ENCODE measurements at regions not wholly inside any gene's neighbourhood (a gene's known extent, or its start where the extent isn't known, plus 50 kb on each side); places are given as distances from the start of the nearest gene placed in this dataset.

DNA sequence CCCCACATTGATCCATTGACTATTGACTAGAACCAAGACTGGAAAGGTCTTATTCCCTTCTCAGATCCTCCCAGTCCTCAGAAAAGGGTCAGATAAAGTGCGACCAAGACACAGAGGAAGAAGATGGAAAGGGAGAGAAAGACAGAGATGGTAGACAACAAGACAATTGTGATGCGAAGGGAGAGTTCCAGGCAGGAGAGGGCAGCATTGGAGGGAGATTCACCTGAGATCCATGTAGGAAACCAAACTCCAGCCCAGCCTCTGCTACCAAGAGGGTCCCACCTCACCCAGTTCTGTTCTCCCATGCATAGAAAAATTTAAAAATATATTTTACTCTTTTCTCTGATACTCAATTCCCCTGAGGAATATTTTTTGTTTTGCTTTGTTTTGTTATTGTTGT, 67.3 kb upstream of the TSHZ3 start:
- Histone ChIP-seq H3K4me3 (ENCODE audit: low read depth, low read length) (no peak overlapping the region), H3K27me3 (ENCODE audit: control insufficient read depth, insufficient read depth, low read length) (peaks cover 2% of the 10 kb centered on the region; the same call in 1 of the 2 replicates), H3K36me3 (ENCODE audit: control insufficient read depth, insufficient read depth, low read length) (no peaks in the 10 kb centered on the region)
- CTCF ChIA-PET: no interaction called here
- POLR2A ChIA-PET: no interaction called here
- DNase-seq (ENCODE audit: low read depth): no peak
- TF ChIP-seq, protein P1, sequence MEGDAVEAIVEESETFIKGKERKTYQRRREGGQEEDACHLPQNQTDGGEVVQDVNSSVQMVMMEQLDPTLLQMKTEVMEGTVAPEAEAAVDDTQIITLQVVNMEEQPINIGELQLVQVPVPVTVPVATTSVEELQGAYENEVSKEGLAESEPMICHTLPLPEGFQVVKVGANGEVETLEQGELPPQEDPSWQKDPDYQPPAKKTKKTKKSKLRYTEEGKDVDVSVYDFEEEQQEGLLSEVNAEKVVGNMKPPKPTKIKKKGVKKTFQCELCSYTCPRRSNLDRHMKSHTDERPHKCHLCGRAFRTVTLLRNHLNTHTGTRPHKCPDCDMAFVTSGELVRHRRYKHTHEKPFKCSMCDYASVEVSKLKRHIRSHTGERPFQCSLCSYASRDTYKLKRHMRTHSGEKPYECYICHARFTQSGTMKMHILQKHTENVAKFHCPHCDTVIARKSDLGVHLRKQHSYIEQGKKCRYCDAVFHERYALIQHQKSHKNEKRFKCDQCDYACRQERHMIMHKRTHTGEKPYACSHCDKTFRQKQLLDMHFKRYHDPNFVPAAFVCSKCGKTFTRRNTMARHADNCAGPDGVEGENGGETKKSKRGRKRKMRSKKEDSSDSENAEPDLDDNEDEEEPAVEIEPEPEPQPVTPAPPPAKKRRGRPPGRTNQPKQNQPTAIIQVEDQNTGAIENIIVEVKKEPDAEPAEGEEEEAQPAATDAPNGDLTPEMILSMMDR (IDR thresholded peaks at IDR 0.05; ENCODE audit: insufficient read depth, low read depth, low read length): no peak

GRCh38 chr19:31418055-31418454, 68.8 kb upstream of the TSHZ3 start:
- TF ChIP-seq, protein P1 (IDR thresholded peaks at IDR 0.05; ENCODE audit: insufficient read depth, low read depth, low read length): no peak
- CTCF ChIA-PET: no interaction called here
- Histone ChIP-seq H3K36me3 (ENCODE audit: control insufficient read depth, insufficient read depth, low read length) (no peaks in the 10 kb centered on the region), H3K27me3 (ENCODE audit: control insufficient read depth, insufficient read depth, low read length) (0 out of 2 replicates have a peak, but pooled peaks cover 2% of the 10 kb centered on the region), H3K4me3 (ENCODE audit: low read depth, low read length) (no peak overlapping the region)
- DNase-seq (ENCODE audit: low read depth): no peak
- POLR2A ChIA-PET: no interaction called here

DNA sequence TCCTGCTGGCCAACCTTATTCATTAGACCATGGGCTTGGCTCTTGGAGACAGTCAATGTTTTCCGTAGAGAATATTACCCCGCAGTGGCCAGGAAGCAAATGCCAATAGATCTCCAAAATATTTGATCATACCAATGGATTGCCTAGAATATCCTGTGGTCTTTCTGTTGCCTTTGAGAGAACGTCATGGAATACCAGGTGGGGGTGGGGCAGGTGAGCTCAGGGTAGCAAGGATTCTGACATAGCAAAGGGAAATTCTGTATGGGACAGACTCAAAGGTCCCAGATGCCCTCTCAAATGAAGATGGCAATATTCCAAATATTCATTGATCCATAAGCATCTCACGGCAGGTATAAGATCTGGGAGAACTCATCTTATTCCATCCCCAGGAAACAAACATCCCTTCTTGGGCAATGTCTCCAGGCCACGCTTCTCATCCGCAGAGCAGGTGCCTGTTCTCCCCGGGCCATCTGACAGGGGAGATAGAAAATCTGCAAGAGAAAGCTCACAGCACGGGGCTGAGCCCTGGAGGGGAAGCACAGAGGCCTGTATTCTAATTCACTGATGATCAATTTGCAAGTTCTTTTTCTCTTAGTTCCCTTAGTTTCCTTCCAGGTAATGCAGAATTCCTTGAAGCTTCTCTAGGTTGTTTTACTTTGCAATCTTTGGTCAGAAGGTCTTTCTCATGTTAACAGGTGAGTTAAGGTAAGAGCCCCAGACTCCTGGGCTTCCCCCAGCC, 69.6 kb upstream of the TSHZ3 start:
- Histone ChIP-seq H3K36me3 (ENCODE audit: control insufficient read depth, insufficient read depth, low read length) (no peaks in the 10 kb centered on the region), H3K4me3 (ENCODE audit: low read depth, low read length) (no peak overlapping the region), H3K27me3 (ENCODE audit: control insufficient read depth, insufficient read depth, low read length) (no peaks in the 10 kb centered on the region)
- ChIA-PET CTCF (interaction anchor here (1.9 kb wide), 1 partner anchor 13 kb away, joined by 4 read pairs; no protein-coding TSS in a partner anchor), POLR2A (no interaction called here)
- DNase-seq (ENCODE audit: low read depth): no peak
- TF ChIP-seq, protein P1 (IDR thresholded peaks at IDR 0.05; ENCODE audit: insufficient read depth, low read depth, low read length): no peak

- CTCF ChIA-PET: interaction anchor here (0.6 to 1.9 kb wide), 3 partner anchors 11 to 134 kb away, joined by 3 to 4 read pairs (median 4); no protein-coding TSS in a partner anchor
- TF ChIP-seq, protein P1 (IDR thresholded peaks at IDR 0.05; ENCODE audit: insufficient read depth, low read depth, low read length): no peak
- Histone ChIP-seq H3K27me3 (ENCODE audit: control insufficient read depth, insufficient read depth, low read length) (no peaks in the 10 kb centered on the region), H3K36me3 (ENCODE audit: control insufficient read depth, insufficient read depth, low read length) (no peaks in the 10 kb centered on the region), H3K4me3 (ENCODE audit: low read depth, low read length) (no peak overlapping the region)
- POLR2A ChIA-PET: no interaction called here
- DNase-seq (ENCODE audit: low read depth): no peak
Measured at GRCh38 chr19:31419871-31420445, 70.7 kb upstream of the TSHZ3 start.

DNA sequence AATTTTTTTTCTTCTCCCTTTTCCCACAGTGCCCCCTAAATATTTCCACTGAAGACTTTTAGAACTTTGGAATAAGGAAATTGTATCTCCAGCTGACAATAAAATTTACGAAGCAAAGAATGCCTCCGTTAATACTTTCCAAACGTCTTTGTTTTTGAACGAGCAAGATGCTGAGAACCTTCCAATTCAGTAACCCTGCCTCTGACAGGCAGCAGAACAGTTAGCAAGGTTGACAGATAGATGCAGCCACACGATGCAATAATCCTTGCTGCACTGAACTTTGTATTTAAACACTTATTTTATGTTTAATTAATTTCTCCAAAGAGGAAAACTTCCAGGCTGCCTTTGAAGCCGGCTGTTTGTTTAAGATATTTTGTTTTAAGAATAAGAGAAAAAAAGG, 71.8 kb upstream of the TSHZ3 start:
- POLR2A ChIA-PET: no interaction called here
- Histone ChIP-seq H3K36me3 (ENCODE audit: control insufficient read depth, insufficient read depth, low read length) (no peaks in the 10 kb centered on the region), H3K4me3 (ENCODE audit: low read depth, low read length) (no peak overlapping the region), H3K27me3 (ENCODE audit: control insufficient read depth, insufficient read depth, low read length) (no peaks in the 10 kb centered on the region)
- CTCF ChIA-PET: interaction anchor here (1.1 kb wide), 1 partner anchor 12 kb away, joined by 4 read pairs; no protein-coding TSS in a partner anchor
- DNase-seq (ENCODE audit: low read depth): no peak
- TF ChIP-seq, protein P1 (IDR thresholded peaks at IDR 0.05; ENCODE audit: insufficient read depth, low read depth, low read length): no peak

All from BJ (cell line).